ENCODE measurements at regions not wholly inside any gene's neighbourhood (a gene's known extent, or its start where the extent isn't known, plus 50 kb on each side); places are given as distances from the start of the nearest gene placed in this dataset.

DNA sequence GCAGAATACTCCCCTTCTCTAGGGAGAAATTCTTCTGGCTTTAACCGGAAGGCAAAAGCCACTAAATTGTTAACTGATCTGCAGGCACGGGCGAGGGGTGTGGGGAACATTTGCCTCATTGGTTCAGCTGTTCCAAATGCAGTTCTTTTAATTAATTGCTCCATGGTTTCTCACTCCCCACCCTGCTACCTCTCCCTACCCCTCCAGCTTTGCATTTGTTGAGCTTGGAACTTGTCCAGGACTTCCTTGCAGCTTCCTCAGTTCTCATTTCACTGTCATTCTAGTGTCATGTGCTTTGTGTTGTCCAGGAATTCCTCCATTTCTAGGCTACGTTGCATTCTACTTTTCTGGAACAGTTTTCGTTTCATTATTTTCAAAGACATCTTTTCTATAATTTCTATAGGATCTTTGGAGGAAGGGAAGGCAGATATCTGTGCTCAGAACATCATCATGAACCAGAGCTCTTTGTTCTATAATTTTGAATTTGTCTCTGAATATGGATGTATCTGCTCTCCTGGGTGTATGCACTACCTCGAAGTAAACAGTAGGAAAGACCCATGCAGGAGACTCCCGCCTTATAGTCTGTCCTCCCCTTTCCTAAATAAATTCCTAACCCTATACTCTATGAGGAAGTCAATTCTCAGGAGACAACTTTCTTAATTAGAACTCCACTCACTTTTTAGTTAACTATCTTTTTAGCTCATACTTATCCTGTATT lies 132.4 kb upstream of the LMO4 start:
- no peak for FAIRE-seq

DNA sequence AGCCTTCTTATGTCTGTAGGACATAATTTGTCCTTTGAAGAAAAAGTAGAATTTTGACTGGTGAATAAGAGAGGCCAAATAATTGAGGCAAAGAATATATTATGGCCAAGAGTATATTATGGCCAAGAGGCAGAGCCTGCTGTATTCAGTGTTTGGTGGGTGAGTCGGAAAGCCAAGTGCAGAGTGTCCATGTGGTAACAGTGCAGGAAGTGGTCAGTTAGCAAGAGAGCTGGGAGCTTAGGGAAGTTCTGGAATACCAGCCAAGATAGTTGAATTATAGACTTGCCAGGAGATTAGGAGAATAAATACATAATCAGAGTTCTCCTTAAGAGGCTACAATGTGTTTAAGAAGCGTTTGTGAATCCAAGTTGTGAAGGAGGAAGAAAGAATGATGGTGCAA lies 131.5 kb upstream of the LMO4 start:
- FAIRE-seq: no peak

DNA sequence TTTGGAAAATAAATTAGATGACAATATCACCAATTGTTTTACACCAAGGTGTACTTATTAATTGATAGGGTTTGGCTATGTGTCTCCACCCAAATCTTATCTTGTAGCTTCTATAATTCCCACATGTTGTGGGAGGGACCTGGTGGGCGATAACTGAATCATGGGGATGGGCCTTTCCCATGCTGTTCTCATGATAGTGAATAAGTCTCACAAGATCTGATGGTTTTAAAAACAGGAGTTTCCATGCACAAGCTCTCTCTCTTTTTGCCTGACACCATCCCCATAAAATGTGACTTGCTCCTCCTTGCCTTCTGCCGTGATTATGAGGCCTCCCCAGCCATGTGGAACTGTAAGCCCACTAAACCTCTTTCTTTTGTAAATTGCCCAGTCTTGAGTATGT lies 131.0 kb upstream of the LMO4 start:
- FAIRE-seq: no peak

- no peak for FAIRE-seq
Observed at GRCh38 chr1:87200875-87201638, 127.6 kb upstream of the LMO4 start.

DNA sequence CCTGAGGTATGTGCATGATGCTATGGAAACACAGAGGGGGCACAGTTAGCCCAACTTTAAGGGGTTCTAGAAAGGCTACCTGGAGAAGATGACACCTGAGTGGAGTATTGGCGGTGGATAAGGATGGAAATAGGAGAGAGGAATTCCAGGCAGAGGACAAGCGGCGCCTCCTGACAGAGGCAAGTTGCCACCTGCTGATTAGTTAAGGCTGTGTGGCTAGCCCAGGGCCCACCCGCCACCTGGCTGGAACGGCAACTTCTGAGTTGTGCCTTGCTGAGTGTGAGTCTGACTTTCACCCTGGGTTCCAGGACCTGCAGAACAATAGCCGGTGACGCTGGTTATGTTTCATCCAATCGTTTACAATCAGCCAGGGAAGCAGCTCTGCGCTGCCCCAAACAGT lies 126.9 kb upstream of the LMO4 start:
- no peak for FAIRE-seq

DNA sequence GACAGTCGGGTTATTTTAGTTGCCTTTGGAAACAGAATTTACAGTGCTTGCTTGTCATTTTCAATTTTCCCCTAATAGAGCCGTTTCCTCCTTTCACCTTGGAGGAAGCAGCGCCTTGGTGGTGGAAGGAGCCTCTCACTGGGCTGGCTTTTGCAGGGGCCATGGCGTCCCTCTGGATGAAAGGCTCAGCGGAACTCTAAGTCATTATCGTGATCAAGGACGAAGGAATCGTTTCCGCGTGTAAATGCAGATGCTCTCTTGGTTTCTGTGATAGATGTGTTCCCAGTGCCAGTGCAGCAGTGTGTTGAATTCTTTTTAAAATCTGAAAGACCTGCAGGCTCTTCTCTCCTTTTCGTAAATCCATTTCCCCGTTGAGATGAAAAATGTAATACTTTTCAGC lies 126.2 kb upstream of the LMO4 start:
- no peak for FAIRE-seq

- FAIRE-seq: no peak
Observed at GRCh38 chr1:87202922-87203655, 125.6 kb upstream of the LMO4 start.

DNA sequence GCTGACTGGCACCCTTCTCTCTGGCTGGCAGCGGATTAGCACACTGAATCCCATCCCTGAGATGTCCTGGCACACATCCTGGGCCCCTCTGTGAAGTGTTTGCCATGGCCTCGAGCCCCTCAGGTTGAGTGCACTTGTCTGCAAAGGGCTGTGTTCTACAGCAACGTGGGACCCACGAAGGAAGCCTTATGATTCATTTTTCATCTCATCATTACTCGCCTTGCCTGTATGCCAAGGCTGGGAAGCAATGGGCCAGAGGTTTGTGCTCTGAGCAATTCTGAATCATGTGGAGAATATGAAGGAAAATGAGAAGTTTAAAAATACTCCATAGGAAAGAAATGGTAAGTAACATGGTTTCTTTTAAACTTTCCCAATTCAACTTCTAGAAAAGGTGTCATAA lies 124.8 kb upstream of the LMO4 start:
- FAIRE-seq: no peak

DNA sequence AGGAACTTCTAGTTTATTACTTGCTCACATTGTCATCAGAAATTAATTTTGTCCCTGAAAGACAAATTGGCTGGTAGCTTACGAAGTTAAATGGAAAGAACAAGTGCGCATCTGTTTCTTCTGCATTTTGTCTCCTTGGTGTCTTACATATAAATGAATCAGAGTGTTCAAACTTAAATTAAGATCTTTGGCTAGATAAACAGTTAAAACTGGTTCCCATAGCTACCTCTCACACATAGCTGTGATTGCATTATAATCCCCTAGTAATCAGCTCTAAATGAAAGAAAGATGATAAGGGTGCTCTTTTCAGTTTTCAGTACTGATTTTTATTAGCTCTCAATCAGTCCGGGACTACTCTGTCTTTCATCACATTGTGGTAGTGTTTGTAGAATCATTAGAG lies 124.2 kb upstream of the LMO4 start:
- FAIRE-seq: no peak

DNA sequence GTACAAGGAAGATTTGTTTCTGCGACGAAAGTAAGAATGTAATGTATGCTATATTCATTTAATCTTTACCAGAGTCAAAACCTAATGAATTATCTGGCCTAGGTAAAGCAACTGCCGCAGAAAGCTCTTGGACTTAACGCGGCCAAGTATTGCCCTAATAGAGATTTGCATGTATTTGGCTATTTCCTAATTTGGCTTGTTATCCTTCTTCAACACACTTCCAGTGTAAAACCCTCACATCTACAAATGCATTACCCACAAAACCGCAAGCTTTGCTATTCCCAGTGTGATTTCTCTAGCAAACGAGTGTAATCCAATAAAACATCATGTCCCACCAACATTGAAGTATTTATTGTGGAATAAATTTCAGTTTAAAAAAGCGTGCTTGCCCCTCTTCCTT lies 123.8 kb upstream of the LMO4 start:
- no peak for FAIRE-seq

DNA sequence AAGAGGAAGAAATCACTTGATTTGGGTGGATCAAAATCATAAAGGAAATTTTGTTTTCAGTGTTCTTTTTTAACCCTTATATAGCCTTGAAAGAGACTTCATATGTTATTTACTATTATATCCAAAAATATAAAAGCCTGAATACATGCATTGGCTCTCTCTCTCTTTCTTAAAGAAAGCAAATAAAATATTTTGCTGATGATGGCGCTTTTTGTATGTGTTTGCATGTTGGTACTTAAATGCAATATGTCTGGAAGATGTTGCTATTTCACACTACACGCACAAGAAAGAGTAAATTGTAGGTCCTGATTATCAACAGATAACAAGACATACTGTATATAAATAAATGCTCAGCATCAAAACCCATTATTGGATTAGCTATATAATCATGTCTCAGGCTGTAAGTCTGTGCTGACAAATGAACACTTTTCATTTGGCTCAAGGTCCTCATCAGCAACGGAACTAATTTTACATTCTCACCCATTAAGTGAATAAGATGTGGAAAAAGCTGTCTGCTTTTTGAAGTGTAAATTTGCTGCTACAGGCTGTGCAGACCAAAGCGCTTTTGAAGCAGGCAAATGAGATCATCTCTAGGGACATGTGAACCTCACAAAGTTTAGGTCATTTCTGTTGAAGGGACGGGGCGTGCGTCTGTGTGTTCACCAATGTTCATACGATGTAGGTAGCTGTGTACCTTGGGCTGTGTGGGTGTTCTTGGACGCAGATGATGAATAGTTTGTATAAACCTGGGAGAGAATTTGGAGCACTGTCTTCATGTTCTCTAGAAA lies 122.4 kb upstream of the LMO4 start:
- FAIRE-seq: no peak

GRCh38 chr1:87208080-87208479 lies 120.6 kb upstream of the LMO4 start:
- FAIRE-seq: no peak

- FAIRE-seq: no peak
Observed at GRCh38 chr1:87208931-87209330, 119.7 kb upstream of the LMO4 start.

DNA sequence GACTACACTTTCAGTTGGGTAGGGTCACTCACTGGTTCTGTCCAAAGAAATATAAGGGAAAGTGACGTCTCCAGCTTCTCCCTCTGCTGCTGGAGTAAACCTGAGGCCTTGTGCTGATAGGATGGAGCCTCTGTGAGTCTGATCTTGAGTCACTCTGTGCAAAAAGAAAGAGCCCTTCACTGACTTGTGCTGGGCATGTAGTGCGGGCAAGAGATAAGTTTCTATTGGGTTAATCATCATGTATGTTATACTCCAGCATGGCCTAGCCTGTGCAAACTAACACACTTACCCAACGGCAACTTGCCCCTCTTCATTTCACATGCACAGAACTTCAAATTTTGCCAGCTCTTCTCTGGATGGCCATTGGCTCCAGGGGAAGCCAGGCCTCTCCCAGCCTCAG lies 118.5 kb upstream of the LMO4 start:
- no peak for FAIRE-seq

- no peak for FAIRE-seq
Observed at GRCh38 chr1:87212431-87213134, 116.1 kb upstream of the LMO4 start.

- no peak for FAIRE-seq
Observed at GRCh38 chr1:87213135-87213515, 115.6 kb upstream of the LMO4 start.

GRCh38 chr1:87215592-87215991 lies 113.1 kb upstream of the LMO4 start:
- FAIRE-seq: no peak

GRCh38 chr1:87218618-87219017 lies 110.1 kb upstream of the LMO4 start:
- no peak for FAIRE-seq

DNA sequence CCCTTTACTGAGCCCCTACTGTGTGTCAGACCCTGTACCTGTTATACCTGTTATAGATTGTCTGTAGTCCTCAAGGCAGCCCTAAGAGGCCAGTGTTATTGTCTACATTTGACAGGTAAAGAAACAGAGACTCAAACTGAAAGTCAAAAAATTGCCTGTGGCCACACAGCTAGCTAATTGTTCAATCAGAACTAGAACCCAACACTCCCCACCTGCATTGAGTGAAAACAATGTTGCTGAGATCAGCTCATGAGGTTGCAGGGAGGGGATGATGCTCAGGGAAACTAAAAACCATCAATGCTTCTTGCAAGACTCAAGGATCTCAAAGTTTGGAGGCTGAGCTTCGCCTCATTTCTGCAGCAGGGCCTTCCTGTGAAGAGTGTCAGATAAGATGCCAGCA lies 109.5 kb upstream of the LMO4 start:
- no peak for FAIRE-seq

GRCh38 chr1:87219626-87220025 lies 109.1 kb upstream of the LMO4 start:
- FAIRE-seq: no peak

GRCh38 chr1:87220993-87221392 lies 107.7 kb upstream of the LMO4 start:
- FAIRE-seq: no peak

DNA sequence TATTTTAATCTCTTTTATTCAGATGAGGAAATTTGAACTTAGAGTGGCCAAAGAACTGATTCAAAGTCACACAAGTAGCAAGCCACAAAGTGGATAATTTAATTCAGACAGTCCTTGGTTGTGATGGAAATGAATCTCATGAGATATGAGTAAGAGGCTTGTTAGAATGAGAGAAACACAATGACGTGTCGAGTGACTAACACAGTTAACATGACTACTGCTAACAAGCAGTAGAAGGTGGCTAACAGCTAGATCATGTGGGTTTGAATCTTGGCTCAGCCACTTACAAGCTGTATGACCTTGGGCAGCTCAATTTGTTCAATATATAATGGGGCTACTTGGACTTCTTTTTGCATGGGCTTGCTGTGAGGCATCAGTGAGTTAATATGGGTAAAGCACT lies 104.5 kb upstream of the LMO4 start:
- no peak for FAIRE-seq
